ENCODE measurements at regions not wholly inside any gene's neighbourhood (a gene's known extent, or its start where the extent isn't known, plus 50 kb on each side); places are given as distances from the start of the nearest gene placed in this dataset.

DNA sequence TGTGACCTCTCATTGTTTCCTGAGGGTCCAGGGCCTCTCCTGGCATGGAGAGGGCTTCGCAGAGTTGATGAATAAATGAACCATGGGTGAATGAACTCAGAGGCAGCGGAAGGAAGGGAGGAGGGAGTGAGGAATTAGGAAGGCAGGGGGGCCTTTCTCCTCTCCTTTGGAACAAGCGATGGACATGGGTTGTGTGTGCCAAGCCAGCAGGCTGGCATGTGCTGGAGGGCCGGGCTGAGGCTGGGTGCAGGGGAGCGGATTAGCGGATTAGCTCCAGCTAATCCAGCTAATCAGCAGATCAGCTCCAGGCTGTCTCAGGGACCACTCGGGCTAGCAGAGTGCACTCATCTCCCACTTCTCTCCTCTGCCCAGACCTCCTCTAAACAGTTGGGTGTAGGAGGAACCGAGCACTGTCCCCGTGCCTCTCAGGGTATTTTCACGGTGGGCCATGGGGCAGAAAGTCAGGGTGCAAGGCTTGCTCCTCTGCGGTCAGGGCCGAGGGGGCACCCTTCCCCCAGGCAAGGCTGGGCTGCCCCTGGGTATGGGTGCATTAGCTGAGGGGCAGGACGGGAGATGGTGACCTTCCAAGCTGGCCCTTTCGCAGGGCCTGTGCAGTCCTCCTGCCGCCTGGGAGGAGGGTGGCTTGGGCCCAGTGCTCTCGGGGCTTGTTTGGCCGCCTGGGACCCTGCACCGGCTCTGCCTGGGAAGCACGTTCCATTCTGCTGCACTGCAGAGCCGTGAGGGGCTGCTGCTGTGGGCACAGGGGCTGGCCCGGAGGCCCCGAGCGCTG, 120.3 kb upstream of the B3GAT1 start:
- Histone ChIP-seq H3K27me3 (ENCODE audit: control insufficient read depth, insufficient read depth, low read length) (no peaks in the 10 kb centered on the region), H3K4me3 (ENCODE audit: low read depth, low read length) (no peak overlapping the region), H3K36me3 (ENCODE audit: control insufficient read depth, insufficient read depth, low read length) (no peaks in the 10 kb centered on the region)
- ChIA-PET CTCF (no interaction called here), POLR2A (no interaction called here)
- TF ChIP-seq, protein P1, sequence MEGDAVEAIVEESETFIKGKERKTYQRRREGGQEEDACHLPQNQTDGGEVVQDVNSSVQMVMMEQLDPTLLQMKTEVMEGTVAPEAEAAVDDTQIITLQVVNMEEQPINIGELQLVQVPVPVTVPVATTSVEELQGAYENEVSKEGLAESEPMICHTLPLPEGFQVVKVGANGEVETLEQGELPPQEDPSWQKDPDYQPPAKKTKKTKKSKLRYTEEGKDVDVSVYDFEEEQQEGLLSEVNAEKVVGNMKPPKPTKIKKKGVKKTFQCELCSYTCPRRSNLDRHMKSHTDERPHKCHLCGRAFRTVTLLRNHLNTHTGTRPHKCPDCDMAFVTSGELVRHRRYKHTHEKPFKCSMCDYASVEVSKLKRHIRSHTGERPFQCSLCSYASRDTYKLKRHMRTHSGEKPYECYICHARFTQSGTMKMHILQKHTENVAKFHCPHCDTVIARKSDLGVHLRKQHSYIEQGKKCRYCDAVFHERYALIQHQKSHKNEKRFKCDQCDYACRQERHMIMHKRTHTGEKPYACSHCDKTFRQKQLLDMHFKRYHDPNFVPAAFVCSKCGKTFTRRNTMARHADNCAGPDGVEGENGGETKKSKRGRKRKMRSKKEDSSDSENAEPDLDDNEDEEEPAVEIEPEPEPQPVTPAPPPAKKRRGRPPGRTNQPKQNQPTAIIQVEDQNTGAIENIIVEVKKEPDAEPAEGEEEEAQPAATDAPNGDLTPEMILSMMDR (IDR thresholded peaks at IDR 0.05; ENCODE audit: insufficient read depth, low read depth, low read length) = no peak
- no peak for DNase-seq (ENCODE audit: low read depth)

DNA sequence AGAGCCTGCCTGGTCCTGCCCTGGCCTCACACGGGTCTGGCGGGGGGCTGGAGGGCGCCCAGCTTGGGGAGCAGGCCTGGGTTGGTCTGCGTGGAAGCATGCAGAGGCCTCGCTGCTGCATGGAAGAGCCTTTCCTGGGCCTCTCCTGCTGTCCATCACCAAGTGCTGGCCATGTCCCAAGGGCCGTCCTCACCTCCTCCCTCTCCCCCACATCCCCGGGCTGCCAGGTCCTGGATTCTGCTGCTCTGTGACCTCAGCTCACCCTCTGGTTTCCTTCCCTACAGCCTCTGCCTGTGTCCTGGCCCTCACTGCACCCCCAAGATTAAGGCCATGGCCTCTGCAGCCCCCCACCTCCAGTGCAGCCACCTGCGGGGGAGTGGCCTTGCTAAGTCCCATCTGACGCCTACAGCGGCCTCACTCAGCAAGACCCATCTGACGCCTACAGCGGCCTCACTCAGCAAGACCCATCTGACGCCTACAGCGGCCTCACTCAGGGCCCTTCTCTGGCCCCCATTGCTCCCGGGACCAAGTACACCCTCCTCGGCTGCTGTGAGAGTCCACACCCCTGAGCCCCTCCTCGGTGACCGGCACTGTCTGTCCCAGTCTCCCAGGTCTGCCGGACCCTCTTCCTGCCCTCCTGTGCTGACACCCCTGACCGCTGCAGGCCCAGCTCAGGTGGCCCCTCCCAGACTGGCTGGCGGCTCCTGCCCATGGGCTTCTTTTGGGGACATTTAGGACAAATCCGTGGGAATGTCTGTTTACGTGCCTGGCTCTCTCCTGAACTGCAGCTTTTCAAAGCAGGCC, 119.5 kb upstream of the B3GAT1 start:
- H3K27me3 ChIP-seq (ENCODE audit: control insufficient read depth, insufficient read depth, low read length) = no peaks in the 10 kb centered on the region
- TF ChIP-seq, protein P1 (IDR thresholded peaks at IDR 0.05; ENCODE audit: insufficient read depth, low read depth, low read length) = no peak
- DNase-seq (ENCODE audit: low read depth) = no peak
- CTCF ChIA-PET = no interaction called here
- no peaks in the 10 kb centered on the region for H3K36me3 ChIP-seq (ENCODE audit: control insufficient read depth, insufficient read depth, low read length)
- POLR2A ChIA-PET = no interaction called here
- H3K4me3 ChIP-seq (ENCODE audit: low read depth, low read length) = no peak overlapping the region

DNA sequence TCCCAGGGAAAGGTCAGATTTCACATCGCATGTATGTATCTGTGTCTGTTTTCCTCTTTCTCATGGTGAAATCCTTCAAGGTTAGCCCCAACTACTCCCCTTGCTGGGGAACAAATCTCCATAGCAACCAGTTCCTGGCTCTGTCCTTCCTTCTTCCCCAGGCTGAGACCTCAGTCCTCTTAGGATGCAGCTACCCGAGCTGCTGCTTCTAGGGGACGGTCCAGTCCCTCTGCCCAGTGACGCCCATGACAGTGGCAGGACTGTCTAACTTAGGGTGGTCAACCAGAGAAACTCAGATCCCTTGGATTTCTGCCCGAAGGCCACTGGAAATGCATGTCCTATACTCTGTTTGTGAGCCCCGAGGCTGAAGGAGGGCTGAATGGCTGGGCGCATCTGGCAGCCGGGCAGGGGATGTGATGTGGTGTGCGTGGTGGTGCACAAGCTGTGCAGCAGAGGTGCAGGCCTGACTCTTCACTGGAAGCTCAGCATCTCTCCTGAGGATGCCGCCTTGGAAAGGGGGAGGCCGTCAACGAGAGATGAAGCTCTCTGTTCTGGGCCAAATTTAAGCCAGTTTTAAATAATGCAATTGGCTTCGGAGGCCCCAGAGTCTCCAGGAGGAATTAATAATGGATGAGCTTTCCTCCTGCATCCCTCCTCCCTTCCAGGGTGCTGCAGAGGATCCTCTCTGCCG, 118.7 kb upstream of the B3GAT1 start:
- ChIA-PET POLR2A (no interaction called here), CTCF (no interaction called here)
- DNase-seq (ENCODE audit: low read depth) = no peak
- Histone ChIP-seq H3K27me3 (ENCODE audit: control insufficient read depth, insufficient read depth, low read length) (no peaks in the 10 kb centered on the region), H3K36me3 (ENCODE audit: control insufficient read depth, insufficient read depth, low read length) (no peaks in the 10 kb centered on the region), H3K4me3 (ENCODE audit: low read depth, low read length) (no peak overlapping the region)
- TF ChIP-seq, protein P1 (IDR thresholded peaks at IDR 0.05; ENCODE audit: insufficient read depth, low read depth, low read length) = no peak

DNA sequence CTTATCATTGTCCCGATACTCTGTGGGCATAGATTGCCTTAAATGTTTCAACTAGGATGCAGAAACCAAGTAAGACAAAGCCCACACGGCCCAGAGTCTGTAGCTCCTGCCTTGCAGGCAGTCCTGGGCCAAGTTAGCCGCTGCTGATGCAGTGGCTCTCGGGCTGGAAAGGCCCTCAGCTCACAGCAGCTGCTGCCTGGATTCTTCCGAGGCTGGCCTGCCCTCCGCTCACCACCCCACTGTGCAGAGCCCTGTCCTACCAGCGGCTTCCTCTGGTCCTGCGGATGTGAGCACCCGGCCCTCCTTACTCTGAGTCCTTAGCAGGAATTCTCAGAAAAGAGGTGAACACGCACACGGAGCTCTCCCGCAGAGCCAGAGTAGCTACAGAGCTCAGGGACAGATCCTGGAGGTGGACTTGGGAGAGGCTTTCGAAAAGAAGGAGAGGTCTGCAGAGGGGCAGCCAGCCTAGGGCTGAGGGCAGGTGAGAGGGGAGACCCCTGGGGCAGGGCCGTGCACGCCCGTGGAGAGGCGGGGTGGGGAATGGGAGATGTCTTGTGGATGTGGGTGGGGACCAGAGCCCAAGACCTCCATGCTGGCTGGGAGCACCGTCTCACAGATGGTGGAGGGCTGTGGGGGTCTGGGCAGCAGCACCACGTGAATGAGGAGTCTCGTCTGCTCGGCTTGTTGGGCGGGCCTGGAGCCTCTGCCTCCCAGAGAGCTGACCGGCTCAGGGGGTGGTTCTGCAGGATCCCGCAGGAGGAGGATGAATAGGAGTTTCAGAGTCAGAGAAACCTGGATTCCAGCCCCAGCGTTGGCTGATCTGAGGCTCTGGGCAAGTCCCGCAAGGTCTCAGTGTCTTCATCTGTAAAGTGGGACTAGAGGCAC, 117.4 kb upstream of the B3GAT1 start:
- CTCF ChIA-PET = no interaction called here
- DNase-seq (ENCODE audit: low read depth) = no peak
- POLR2A ChIA-PET = no interaction called here
- Histone ChIP-seq H3K4me3 (ENCODE audit: low read depth, low read length) (no peak overlapping the region), H3K36me3 (ENCODE audit: control insufficient read depth, insufficient read depth, low read length) (no peaks in the 10 kb centered on the region), H3K27me3 (ENCODE audit: control insufficient read depth, insufficient read depth, low read length) (no peaks in the 10 kb centered on the region)
- TF ChIP-seq, protein P1 (IDR thresholded peaks at IDR 0.05; ENCODE audit: insufficient read depth, low read depth, low read length) = no peak

Measured in BJ (cell line).